Gastroesophageal sphincter (tissue), 3 donors: ENCODE measurements at regions not wholly inside any gene's neighbourhood (a gene's known extent, or its start where the extent isn't known, plus 50 kb on each side); places are given as distances from the start of the nearest gene placed in this dataset.

Experiments
- CTCF ChIP-seq, 4 experiments: fragments of 200-600 bp in 2 of 4; fragments of 450-650 bp in 2 of 4; sonication (generic) in 1 of 4; IDR thresholded peaks; one replicate each; pipeline ENCODE4 v1.5.1; 2017 to 2019; ENCODE audit warnings: antibody characterized with exemption in 4 of 4, mild to moderate bottlenecking in 2 of 4, moderate library complexity in 2 of 4
- EP300 ChIP-seq: sonication (generic); formaldehyde crosslinking; IDR thresholded peaks from one replicate; pipeline ENCODE4 v1.6.1; 2017; ENCODE audit warnings: antibody characterized with exemption, mild to moderate bottlenecking
- POLR2A ChIP-seq, 2 donors: fragments of 450-650 bp; IDR thresholded peaks; one replicate each; pipeline ENCODE4 v1.6.1; 2017; ENCODE audit warnings: antibody characterized with exemption in 2 of 2, mild to moderate bottlenecking in 2 of 2, moderate library complexity in 1 of 2
- POLR2AphosphoS5 ChIP-seq: sonication (generic); formaldehyde crosslinking; IDR thresholded peaks from one replicate; pipeline ENCODE4 v1.6.1; 2017; ENCODE audit warnings: antibody characterized with exemption

- TF ChIP-seq CTCF (IDR thresholded peaks at IDR 0.05): no peak
- TF ChIP-seq POLR2A (IDR thresholded peaks at IDR 0.05): no peak
- no peak for TF ChIP-seq POLR2AphosphoS5
- no peak for TF ChIP-seq EP300
These were observed 595.1 kb downstream of the RAB28 start for GRCh38 chr4:12889054-12889453.
